ENCODE measurements at regions not wholly inside any gene's neighbourhood (a gene's known extent, or its start where the extent isn't known, plus 50 kb on each side); places are given as distances from the start of the nearest gene placed in this dataset.
"Not testable (repeated sequence)": the region's sequence is repeated elsewhere in the genome, so short reads cannot be mapped to it uniquely, and the experiment has no call there.

DNA sequence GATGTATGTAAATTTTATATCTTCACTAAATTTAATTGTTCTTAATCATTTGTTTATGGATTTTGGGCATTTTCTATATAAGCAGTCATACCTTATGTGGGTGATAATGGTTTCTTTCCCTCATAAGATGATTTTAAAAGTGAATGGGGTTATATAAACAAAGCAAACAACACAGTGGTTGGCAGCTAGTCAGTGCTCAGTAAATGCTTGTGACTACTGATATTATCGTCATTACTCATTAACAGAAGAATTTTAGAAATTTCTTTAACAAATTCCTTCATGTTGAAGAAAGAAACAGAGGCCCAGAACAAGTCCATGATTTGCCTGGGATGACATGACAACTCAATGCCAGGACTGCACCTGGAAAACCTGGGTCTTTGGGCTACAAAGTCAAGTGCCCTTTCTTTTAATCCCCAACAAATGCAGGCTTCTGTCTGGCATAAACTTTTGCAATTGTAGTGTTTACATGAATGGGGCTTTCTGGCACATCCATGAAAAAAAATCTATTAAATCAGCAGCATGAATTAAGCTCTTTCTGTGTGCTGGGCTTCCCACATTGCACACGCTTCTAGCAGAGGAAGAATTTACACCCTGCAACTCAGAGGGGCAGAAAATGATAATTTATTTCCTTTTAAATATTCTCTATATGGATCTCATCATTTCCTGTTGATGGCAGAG is 297.3 kb upstream of the PLGLB1 start:
- not testable (repeated sequence) for TF ChIP-seq POLR2A (IDR thresholded peaks at IDR 0.05; ENCODE audit: extremely low read depth, insufficient read length); MAX (IDR thresholded peaks at IDR 0.05; ENCODE audit: low read depth, low read length); MYC (IDR thresholded peaks at IDR 0.05; ENCODE audit: low read depth, low read length)
- TF ChIP-seq, protein P1, sequence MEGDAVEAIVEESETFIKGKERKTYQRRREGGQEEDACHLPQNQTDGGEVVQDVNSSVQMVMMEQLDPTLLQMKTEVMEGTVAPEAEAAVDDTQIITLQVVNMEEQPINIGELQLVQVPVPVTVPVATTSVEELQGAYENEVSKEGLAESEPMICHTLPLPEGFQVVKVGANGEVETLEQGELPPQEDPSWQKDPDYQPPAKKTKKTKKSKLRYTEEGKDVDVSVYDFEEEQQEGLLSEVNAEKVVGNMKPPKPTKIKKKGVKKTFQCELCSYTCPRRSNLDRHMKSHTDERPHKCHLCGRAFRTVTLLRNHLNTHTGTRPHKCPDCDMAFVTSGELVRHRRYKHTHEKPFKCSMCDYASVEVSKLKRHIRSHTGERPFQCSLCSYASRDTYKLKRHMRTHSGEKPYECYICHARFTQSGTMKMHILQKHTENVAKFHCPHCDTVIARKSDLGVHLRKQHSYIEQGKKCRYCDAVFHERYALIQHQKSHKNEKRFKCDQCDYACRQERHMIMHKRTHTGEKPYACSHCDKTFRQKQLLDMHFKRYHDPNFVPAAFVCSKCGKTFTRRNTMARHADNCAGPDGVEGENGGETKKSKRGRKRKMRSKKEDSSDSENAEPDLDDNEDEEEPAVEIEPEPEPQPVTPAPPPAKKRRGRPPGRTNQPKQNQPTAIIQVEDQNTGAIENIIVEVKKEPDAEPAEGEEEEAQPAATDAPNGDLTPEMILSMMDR (IDR thresholded peaks at IDR 0.05; ENCODE audit: low read depth, low read length), result not testable (repeated sequence)
